Stimulated activated CD8-positive, alpha-beta memory T cell treated with anti-CD3 and anti-CD28 coated beads, Interleukin-12 subunit alpha, Interleukin-12 subunit beta, amount 100 ng/mL, for 24 hours (primary cell): ENCODE measurements at regions not wholly inside any gene's neighbourhood (a gene's known extent, or its start where the extent isn't known, plus 50 kb on each side); places are given as distances from the start of the nearest gene placed in this dataset.

Source experiments
- DNase-seq: peaks from one replicate; pipeline ENCODE4 v3.0.0-alpha.2; 2020; ENCODE audit errors: extremely low read depth

- no peak for DNase-seq
Measured at GRCh38 chr17:79422236-79422635, 188.6 kb downstream of the RBFOX3 start.

GRCh38 chr17:79420318-79421243 is 190.3 kb downstream of the RBFOX3 start:
- DNase-seq = no peak

- no peak for DNase-seq
Measured at GRCh38 chr17:79417476-79417988, 193.3 kb downstream of the RBFOX3 start.

DNA sequence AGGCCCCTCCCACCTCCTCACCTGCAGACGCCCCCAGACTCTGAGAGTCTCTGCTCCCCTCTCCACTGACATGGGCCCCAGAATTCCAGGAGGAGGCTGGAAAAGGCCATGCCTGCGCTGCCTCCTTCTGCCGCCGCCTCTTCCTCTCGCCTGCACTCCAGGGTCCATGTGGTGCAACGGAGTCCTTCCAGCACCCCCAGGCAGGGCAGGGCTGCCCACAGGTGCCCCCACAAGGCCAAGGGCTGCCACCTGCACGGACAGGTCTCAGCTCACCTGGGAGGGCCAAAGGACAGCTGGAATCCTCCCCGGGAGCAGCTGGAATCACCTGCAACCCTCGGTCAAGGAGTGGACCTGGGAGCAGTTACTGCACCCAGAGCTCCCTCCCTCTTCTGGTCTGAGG is 194.9 kb downstream of the RBFOX3 start:
- DNase-seq = no peak

DNA sequence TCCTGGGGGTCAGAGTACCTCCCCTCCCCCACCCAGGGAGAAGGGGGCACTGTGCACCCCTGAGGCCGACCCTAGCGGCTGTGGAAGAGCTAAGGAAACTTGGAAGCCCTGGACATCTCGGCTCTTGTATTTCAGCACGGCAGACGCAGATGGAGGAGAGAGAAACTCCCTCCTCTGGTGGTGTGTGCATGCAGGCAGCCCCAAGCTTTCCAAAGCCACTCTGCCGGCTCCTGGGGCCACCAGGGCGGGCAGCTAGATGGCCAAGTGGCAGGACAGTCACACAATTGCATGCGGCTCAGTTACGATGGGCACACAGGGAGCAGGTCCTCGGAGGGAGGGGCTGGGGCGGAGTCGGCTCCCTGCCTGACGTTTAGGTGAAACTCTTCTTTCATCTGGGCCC is 195.5 kb downstream of the RBFOX3 start:
- no peak for DNase-seq

- DNase-seq = no peak
Measured at GRCh38 chr17:79414793-79415211, 196.0 kb downstream of the RBFOX3 start.

DNA sequence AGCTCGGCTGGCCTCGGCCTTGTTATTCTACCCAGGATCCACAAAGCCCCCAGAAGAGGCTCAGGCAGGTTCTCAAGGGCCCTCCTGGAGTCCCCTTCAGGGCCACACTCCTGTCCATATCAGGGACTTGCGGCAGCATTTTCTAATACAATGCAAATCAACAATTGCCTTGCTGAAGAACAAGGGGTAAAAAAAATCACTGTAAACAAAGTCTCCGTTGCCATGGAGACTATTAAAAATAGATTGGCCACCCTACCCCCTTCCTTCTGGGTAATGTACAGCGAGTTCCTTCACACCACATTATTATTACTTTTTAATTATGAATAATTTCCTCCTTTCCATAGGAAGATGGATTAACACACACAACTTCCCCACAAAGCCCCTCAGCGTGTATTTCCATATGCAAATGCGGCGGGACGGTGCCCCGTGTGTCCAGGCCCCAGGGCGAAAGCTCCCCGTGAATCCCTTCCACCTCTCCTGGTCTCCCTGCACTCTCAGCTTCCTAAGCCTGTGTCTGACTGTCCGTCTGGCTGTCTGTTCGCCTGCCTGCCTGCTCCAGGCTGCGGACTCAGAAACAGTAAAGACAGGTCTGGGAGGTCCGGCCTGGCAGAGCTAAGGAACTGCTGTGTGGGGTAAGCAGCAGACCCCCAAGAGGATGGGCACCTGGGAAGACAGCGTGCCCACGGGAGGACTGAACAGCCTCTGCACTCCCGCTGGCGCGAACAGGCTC is 196.6 kb downstream of the RBFOX3 start:
- no peak for DNase-seq

DNA sequence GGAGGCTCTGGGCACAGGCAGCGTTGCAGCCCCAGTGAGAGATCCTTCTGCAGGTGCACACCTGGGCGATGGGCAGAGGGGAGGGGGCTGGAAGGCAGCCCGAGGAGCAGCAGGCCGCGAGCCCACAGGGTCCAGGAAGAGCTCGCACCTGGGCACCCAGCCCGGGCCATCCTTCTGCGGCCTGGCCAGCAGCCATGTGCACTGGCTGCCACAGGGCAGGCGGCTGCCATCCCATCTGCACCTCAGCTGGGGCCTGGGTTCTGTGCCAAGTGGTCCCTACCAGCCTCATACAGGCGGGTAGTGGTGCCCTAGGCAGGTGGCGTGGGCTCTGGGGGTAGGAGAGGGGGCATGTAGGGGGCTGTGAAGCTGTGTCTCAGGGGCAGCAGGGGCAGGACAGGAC is 197.2 kb downstream of the RBFOX3 start:
- no peak for DNase-seq

DNA sequence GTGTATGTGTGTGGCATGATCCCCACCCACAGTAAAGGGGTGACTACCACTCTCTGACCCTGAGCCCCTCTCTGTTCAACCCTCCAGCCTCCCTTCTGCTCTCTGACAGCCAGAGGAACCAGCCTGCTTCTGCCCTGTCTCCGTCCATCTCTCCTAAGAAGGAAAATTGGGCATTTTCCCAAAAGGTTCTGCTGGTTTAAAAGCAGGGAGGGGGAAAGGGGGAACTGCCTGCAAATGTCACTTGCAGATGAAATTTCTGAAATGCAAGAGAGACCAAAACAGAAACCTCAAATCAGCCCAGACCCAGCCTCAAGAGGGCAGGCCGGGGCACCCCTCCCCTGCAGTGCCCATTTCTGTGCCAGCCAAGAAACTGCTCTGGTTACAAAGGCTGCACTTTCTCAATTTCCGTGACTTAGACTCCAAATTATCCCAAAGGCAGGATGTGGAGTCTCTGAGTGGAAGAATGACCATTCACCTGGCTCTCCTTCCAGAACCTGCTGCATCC is 197.9 kb downstream of the RBFOX3 start:
- DNase-seq = no peak

- DNase-seq = no peak
Measured at GRCh38 chr17:79412110-79412509, 198.7 kb downstream of the RBFOX3 start.

GRCh38 chr17:79411419-79411818 is 199.4 kb downstream of the RBFOX3 start:
- no peak for DNase-seq

- no peak for DNase-seq
Measured at GRCh38 chr17:79410681-79411080, 200.2 kb downstream of the RBFOX3 start.

- no peak for DNase-seq
Measured at GRCh38 chr17:79408251-79408650, 202.6 kb downstream of the RBFOX3 start.

DNA sequence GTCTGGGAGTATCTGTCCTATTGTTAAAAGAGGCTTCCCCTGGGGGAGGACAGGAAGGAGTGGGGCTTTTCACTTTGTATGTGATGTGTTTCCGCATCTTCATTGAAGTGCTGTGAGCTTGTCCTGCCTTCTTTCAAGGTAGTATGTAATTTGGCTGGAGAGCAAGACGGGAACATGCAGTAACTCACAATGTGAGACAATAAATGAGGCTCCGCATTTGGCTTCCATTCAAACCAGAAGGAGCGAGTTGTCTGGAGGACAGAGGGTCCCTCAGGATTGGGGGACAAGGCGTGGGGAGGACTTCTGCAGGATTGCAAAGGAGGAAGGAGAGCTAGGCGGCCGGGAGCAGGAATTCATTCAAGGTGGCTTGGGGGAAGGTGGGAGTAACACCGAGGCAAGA is 203.5 kb downstream of the RBFOX3 start:
- no peak for DNase-seq

- DNase-seq = no peak
Measured at GRCh38 chr17:79406316-79406715, 204.5 kb downstream of the RBFOX3 start.

DNA sequence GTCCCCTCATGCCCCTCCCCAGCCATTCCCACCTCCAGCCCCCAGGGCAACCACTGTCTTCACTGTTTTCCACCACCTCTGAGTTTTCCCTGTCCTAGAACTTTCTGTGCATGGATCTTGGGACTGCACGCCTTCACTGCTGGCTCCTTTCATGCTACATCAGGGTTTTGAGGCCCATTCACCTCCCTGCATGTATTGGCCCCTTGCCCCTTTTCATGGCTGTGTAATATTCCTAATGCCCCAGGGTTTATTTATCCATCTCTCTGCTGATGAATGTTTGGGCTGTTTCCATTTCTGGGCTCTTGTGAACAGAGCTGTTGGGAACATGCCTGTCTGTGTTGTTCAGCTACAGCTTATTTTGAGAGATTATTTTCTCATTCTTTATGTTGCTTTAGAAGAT is 205.0 kb downstream of the RBFOX3 start:
- DNase-seq = no peak

DNA sequence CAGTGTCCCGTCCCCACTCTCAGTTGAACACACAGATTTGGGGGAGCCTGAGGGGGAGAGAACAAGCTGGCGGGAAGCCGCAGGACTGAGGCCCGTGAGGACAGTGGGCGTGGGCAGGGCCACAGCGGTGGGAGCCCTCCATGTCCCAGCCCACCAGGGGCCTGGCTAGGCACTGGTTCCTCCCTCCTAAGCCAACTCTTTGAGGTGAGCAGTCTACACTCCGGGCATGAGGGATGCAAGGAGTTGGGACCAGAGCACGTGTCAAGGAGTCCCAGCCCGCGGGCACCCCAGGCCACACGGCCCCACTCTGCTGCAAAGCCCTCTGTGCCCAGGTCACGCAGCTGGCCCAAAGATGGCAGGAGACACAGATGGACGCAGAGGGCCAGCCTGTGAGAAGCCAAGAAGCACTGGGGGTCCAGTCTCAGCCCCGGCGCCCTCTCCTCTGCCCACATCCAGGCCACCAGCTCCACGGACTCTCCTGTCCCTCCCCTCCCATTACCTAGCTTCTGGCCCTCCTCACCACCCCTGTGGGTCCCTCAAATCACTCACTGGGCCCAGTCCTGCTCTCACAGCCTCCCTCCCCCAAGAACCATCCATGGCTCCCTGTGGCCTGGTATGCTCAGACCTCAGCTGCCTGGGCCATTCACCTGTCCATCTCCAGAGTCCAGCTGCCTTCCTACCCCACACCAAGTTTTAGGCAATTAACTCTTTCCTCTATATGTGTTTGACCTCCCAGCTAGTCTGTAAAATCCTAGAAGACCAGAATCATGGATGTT is 206.5 kb downstream of the RBFOX3 start:
- no peak for DNase-seq

- no peak for DNase-seq
Measured at GRCh38 chr17:79401704-79402674, 208.9 kb downstream of the RBFOX3 start.

DNA sequence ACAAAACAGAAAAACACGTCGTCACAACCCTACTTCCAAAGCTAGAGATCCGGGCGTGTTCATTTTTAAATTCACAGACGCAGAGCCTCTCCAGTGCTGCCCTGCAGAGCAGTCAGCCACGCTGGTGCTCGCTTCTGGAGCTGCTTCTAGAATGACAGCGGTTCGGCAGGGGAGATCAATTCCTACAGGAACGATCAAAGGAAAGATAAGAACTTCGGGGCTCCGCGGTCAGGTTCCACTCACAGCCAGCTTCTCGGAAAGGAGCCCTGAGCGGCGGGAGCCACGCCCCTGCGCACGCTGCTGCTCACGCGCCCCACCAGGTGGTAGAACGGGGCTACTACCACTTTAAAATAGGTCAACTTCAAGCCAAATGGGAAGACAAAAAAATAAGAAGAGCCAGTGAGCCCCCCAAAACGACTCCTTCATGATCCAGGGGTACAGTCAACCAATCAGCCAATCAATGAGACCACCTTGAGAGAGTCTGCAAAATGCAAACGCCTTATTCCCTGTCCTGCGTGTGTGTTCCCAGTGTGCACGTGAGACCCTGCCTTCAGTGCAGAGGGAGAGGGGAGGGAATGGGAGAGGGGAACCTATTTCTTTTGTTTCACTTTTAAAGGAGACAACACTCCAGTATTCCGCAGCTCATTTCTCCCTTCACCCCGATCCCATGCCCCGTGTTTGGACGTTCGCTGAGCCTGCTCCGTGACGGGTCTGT is 209.7 kb downstream of the RBFOX3 start:
- peak; percentile 33 for DNase-seq

DNA sequence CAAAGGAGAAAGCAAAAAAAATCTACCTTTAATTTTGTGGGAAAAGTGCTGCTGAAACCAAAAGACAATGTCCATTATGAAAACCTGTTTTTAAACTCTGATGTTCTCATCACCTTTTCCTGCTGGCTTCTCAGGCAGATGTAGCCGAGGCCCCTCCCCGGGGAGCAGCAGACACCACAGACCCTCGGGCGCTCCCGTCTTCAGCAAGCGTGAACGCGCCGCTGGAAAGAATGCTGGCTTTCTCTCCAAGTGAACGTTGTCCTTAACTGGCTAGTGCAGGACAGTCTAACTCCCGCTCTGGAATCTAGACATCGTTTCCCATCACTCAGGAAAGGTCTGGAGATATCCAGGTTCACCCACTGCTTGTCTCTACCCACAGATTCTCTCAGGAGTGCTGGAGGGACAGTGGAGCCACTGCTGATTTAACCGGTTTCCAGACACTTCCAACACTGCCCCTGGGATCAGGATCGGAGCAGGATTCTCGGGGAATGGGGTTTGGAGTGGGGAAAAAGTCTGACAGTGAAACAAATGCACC is 211.2 kb downstream of the RBFOX3 start:
- no peak for DNase-seq
